KG1 (cell line): ENCODE measurements at regions not wholly inside any gene's neighbourhood (a gene's known extent, or its start where the extent isn't known, plus 50 kb on each side); places are given as distances from the start of the nearest gene placed in this dataset.
A peak's percentile ranks its signal among the peaks of the same experiment; 100 is the strongest.
"Not testable (repeated sequence)": the region's sequence is repeated elsewhere in the genome, so short reads cannot be mapped to it uniquely, and the experiment has no call there.

Experiments used
- DNase-seq: peaks from one replicate; lab custom pipeline; 2025; lab: John Stamatoyannopoulos, UW

DNA sequence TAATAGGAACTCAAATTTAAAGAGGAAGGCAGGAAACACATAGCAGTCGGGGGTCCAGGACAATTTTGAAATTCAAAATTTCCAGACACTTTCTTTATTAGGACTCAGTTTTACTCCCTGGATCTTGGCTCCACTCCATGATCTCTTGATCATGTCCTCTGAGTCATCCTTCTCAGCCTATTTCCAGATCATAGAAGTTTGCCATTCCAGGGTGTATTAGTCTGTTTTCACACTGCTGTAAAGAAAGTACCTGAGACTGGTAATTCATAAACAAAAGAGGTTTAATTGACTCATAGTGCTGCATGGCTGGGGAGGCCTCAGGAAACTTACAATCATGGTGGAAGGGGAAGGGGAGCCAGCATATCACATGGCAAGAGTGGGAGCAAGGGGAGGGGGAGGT, 564.7 kb upstream of the ACTRT1 start:
- DNase-seq: no peak

- not testable (repeated sequence) for DNase-seq
These were observed 554.6 kb upstream of the ACTRT1 start for GRCh38 chrX:128606817-128607216.

- DNase-seq: not testable (repeated sequence)
These were observed 554.2 kb upstream of the ACTRT1 start for GRCh38 chrX:128606357-128606756.

GRCh38 chrX:128601706-128602105, 549.5 kb upstream of the ACTRT1 start:
- DNase-seq: no peak

DNA sequence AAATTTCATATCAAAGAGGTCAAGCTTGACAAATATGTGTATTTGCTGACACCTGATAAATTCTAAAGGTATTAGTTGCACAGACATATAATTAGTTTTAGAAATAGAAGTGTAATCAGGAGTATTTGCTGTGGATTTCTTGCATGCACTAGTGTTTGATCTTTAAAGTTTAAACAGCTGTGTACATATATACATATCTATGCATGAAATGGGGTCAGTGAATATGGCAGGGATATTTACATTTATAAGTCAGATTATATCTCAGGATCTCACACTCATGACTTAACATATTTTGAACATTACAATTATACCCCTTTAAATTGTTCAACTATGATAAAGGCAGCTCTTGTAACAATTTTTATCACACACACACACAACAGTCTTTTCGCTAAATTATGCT, 547.4 kb upstream of the ACTRT1 start:
- DNase-seq: no peak

DNA sequence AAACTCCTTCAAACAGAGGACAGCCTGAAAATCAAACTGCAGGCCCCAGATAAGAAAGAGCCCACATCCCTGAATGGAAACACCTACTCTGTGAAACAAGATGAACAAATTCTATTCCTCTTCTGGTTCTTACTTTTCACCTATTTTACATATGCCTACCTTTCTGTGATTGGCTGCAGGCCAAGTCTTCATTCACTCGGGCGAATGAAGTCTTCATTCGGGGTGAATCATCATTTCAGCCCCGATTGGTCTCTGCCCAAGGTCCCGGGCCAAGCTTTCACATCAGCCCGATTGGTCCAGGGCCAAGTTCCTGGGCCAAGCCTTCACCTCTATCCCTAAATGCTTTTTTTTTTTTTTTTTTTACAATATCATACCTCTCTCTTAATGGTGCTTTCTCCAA, 529.8 kb upstream of the ACTRT1 start:
- no peak for DNase-seq

DNA sequence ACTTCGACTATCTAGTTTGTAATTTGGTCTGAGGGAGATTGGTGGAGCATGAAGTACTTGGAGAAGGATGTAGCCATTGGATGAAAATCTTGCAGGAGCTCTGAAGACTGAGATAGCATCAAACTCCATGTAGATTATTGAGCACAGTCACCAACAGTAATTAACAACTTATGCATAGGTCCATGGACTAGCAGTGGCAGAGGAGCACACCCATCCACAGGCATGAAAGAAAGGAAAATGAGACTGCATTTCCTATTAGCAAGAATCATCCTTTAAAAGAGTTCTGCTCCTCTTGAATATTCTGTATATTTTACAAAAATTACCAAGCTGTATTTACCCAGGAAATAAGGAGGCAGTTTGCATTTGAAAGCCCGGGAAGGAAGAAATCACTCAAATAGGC, 529.4 kb upstream of the ACTRT1 start:
- no peak for DNase-seq

DNA sequence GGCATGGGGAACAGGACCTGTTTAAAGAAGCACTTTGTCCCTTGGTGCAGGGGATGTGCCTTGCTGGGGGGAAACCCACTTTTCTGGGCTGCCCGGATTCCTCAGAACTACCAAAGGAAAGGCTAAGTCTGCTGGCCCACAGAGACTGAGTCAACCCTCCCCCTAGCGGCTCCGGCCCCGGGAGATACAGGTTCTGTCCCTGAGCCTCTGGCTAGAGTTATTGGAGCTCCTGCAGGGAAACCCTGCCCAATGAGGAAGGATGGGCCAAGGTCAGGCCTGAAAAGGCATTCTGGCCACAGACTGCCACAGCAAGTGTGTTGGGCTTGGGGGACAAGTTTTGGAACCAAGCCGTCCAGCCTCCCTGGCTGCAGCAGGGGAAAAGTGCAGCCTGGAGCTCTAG, 490.9 kb upstream of the ACTRT1 start:
- DNase-seq: no peak

DNA sequence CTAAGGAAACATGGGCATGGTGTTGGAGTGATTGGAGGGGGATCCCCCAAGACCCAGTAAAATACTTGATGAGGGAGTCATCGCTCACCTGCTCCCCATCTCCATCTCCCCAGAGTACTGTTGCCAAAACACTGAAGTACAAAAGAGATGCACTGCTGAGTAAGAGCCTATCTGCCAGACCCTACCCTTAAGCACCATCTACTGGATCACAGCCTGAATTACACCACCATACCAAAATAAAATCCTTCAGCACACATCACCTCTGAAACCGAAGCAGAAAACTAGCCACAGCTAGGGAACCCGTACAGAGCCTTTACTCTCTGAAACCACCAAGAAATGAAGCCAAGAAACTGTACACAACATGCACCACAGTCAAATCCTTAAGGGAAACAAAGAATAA, 466.3 kb upstream of the ACTRT1 start:
- peak; percentile 0 for DNase-seq

GRCh38 chrX:128517691-128518090, 465.5 kb upstream of the ACTRT1 start:
- no peak for DNase-seq

DNA sequence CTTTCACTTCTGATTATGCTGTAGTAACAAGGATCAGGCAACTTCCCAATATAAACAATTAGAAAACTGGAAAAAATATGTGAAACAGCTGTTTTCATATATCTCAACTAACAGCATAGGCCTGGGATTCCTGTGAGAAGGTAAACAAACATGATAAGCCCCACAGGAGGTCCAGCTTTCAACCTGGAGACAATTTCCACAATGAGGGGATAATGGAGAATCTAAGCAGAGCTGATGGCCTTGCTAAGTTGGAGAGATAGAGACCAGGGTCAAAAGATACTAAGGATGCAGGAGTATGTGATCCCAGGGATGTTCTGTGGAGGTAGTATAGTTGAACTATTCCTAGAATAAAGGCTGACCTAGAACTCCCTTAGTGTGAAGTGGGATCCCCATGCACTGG, 452.3 kb upstream of the ACTRT1 start:
- no peak for DNase-seq

GRCh38 chrX:128464116-128464515, 411.9 kb upstream of the ACTRT1 start:
- DNase-seq: no peak

- no peak for DNase-seq
These were observed 408.6 kb upstream of the ACTRT1 start for GRCh38 chrX:128460835-128461234.

- DNase-seq: no peak
These were observed 406.7 kb upstream of the ACTRT1 start for GRCh38 chrX:128458888-128459287.

DNA sequence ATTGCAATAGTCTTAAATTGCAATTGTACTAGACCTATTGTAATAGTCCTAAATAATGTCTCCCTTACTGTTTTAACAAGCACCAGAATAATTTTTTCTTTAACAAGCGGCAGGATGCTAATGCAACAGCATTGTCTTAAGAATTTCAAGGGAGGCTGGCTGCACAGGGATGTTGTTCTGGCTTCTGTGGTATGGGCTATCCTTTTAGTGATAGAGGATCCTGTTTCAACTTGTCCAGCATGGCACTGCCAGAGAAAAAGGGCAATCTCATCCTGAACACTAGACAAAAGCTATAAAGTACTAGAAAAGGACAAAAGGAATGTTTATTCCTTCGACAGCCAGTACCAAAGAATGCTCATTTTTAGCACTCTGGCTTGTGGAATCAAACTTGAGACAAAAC, 405.5 kb upstream of the ACTRT1 start:
- no peak for DNase-seq

GRCh38 chrX:128439159-128439558, 387.0 kb upstream of the ACTRT1 start:
- DNase-seq: no peak

GRCh38 chrX:128438082-128438481, 385.9 kb upstream of the ACTRT1 start:
- DNase-seq: no peak

DNA sequence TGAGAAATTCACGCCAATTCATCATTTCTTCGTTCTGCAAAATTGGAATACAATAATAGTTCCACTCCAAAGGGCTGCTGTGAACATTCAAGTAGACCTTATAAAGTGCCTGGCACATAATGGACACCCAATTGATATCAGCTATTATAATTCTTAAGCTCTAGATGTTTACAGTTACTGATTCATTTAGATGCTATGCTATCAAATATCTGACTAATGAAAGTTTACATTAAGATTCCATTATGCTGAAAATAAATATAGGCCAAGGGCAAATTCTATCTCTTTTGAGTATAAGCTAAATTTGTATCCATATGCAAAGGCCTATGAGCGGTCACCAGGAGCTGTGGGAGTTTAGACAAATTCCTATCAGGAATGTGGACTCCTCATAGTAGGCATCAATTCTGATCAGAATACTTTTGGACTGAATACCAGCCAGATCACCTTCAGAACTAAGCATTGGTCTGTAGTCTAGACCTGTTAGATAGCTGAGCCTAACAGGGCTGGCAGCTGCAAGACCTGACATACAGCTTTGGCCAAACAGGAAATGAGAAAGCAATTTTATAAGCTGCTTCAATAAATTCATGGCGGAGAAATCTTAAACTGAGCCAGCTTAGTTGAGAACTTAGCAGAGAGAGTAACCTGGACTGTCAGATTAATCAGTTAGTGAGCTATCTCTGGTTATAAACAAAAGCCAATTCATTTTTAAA, 384.3 kb upstream of the ACTRT1 start:
- no peak for DNase-seq

GRCh38 chrX:128425546-128425945, 373.3 kb upstream of the ACTRT1 start:
- DNase-seq: no peak

GRCh38 chrX:128408842-128409241, 356.6 kb upstream of the ACTRT1 start:
- DNase-seq: no peak

DNA sequence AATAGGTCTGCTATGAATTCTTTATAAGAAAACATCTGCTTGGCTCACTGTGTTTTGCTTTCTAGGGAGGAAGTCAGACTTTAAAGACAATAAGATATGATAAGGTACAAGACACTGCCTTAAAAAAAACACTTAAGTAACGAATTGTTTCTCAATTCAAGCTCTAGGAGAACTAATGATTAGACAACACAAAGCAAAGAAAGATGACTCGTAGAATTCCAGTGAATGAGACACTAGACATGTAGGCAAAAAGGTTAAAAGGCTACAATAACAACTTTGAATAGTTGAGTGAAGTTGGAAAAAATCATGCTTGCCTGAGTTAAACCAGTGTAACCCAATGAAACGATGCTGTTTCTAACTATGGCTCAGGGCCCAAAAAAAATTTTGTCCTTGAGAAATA, 344.4 kb upstream of the ACTRT1 start:
- DNase-seq: no peak

DNA sequence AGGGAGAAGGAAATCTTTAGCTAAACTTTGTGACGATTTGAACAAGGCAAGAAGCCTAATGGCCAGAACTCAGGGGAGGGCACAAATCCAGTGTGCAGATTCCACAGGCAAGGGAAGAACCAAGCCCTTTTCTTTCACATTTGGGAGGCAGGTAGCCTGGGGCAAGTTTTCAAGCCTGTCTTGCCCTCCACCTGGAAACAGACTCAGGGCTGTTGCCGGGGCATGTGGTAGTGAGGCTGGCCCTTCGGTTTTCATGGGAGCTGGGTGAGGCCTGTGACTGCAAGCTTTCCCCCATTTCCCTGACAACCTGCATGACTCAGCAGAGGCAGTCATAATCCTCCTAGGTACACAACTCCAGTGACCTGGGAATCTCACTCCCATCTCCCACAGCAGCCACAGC, 331.6 kb upstream of the ACTRT1 start:
- DNase-seq: not testable (repeated sequence)

GRCh38 chrX:128365492-128365891, 313.3 kb upstream of the ACTRT1 start:
- DNase-seq: no peak

DNA sequence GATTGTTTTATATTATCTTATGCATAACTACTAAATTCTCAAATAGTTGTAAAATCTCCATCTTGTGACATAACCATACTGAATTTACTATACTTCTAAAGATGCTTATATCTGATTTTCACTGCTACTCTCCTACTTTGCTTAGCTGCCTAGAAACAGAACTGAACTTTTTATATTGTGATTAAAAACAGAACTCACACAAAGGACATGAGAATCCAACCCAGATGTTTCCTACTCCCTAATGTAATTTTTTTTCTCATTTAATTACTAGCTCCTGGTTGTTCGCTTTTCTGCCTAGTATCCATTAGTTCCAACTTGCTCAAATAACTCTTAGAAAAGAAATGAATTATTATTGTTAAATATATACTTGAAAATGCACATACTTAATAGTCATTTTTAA, 283.5 kb upstream of the ACTRT1 start:
- no peak for DNase-seq

DNA sequence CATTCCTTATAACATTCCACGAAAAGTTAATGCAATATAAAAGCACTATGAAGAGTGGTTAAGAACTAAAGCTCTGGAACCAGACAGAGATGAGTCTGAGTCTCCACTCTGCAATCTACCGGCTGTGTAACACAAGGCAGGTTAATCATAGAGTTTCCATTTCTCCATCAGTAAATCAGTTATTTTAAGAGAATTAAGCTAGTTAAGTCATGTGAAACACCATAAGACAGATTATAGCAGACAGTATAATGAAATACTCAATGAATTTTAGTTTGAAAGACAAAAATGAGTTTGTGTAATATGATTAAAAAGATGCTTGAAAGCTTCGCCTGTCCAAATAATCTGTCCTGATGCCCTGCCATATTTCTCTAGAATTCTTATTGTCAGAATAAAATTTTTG, 282.6 kb upstream of the ACTRT1 start:
- DNase-seq: no peak
